ENCODE measurements at regions not wholly inside any gene's neighbourhood (a gene's known extent, or its start where the extent isn't known, plus 50 kb on each side); places are given as distances from the start of the nearest gene placed in this dataset.

DNA sequence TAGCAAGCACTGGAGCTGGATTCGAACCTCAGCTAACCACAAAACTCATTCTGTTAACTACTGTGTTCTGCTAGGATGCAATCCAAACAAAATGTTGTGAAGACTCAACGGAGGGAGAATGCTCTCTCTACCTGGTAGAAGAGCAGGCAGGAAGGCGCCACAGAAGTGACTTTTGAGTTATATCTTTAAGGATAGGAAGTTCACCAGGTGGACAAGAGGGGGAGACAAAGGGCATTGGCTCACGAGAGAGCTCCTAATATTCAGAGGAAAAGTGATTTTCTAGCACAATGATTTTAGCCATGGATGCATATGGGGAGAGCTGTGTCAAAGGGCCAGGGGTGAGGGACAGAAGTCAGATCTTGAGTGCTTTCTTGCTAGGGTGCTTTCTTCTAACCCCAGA lies 108.4 kb upstream of the MAFB start:
- no peak for TF ChIP-seq POLR2A (IDR thresholded peaks at IDR 0.05)
- TF ChIP-seq, protein P1, sequence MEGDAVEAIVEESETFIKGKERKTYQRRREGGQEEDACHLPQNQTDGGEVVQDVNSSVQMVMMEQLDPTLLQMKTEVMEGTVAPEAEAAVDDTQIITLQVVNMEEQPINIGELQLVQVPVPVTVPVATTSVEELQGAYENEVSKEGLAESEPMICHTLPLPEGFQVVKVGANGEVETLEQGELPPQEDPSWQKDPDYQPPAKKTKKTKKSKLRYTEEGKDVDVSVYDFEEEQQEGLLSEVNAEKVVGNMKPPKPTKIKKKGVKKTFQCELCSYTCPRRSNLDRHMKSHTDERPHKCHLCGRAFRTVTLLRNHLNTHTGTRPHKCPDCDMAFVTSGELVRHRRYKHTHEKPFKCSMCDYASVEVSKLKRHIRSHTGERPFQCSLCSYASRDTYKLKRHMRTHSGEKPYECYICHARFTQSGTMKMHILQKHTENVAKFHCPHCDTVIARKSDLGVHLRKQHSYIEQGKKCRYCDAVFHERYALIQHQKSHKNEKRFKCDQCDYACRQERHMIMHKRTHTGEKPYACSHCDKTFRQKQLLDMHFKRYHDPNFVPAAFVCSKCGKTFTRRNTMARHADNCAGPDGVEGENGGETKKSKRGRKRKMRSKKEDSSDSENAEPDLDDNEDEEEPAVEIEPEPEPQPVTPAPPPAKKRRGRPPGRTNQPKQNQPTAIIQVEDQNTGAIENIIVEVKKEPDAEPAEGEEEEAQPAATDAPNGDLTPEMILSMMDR (IDR thresholded peaks at IDR 0.05) = peak in 2 of 5 experiments; percentile 12 to 14
